Mesothelial cell of epicardium (in vitro differentiated cells): ENCODE measurements at regions not wholly inside any gene's neighbourhood (a gene's known extent, or its start where the extent isn't known, plus 50 kb on each side); places are given as distances from the start of the nearest gene placed in this dataset.

Experiments
- DNase-seq, 2 experiments: peaks; one replicate each; pipeline ENCODE4 v3.0.0; 2021; ENCODE audit warnings: low spot score in 2 of 2; ENCODE audit not compliant: unreplicated experiment in 2 of 2
- H3K27ac Mint-ChIP-seq: 2 replicates; pipeline ENCODE4 v1.8.0; 2021; ENCODE audit warnings: mixed read lengths
- H3K27me3 Mint-ChIP-seq: 2 replicates; pipeline ENCODE4 v1.8.0; 2021; ENCODE audit warnings: low read depth, mixed read lengths
- H3K36me3 Mint-ChIP-seq: 2 replicates; pipeline ENCODE4 v1.8.0; 2021; ENCODE audit warnings: mixed read lengths
- H3K4me1 Mint-ChIP-seq: 2 replicates; pipeline ENCODE4 v1.8.0; 2021; ENCODE audit warnings: mixed read lengths
- H3K4me3 Mint-ChIP-seq: 2 replicates; pipeline ENCODE4 v1.8.0; 2021; ENCODE audit warnings: mild to moderate bottlenecking, moderate library complexity, mixed read lengths
- H3K9me3 Mint-ChIP-seq: 2 replicates; pipeline ENCODE4 v1.8.0; 2021; ENCODE audit warnings: mixed read lengths
- TF ChIP-seq, protein P1 (sequence below): fragments of 200-600 bp; sonication (generic); IDR thresholded peaks from one replicate; pipeline ENCODE4 v1.5.0; 2021; ENCODE audit warnings: antibody characterized with exemption; ENCODE audit not compliant: unreplicated experiment

GRCh38 chr20:52823303-52823702, 148.9 kb upstream of the TSHZ2 start:
- TF ChIP-seq, protein P1, sequence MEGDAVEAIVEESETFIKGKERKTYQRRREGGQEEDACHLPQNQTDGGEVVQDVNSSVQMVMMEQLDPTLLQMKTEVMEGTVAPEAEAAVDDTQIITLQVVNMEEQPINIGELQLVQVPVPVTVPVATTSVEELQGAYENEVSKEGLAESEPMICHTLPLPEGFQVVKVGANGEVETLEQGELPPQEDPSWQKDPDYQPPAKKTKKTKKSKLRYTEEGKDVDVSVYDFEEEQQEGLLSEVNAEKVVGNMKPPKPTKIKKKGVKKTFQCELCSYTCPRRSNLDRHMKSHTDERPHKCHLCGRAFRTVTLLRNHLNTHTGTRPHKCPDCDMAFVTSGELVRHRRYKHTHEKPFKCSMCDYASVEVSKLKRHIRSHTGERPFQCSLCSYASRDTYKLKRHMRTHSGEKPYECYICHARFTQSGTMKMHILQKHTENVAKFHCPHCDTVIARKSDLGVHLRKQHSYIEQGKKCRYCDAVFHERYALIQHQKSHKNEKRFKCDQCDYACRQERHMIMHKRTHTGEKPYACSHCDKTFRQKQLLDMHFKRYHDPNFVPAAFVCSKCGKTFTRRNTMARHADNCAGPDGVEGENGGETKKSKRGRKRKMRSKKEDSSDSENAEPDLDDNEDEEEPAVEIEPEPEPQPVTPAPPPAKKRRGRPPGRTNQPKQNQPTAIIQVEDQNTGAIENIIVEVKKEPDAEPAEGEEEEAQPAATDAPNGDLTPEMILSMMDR, result no peak
- no peak for DNase-seq
- no peaks in the 10 kb centered on the region for H3K36me3 Mint-ChIP-seq
- no peak overlapping the region for H3K4me3 Mint-ChIP-seq
- no peak overlapping the region for H3K27ac Mint-ChIP-seq
- no peaks in the 10 kb centered on the region for H3K4me1 Mint-ChIP-seq
- H3K9me3 Mint-ChIP-seq, result peaks cover 6% of the 10 kb centered on the region
- peaks cover 30% of the 10 kb centered on the region for H3K27me3 Mint-ChIP-seq

DNA sequence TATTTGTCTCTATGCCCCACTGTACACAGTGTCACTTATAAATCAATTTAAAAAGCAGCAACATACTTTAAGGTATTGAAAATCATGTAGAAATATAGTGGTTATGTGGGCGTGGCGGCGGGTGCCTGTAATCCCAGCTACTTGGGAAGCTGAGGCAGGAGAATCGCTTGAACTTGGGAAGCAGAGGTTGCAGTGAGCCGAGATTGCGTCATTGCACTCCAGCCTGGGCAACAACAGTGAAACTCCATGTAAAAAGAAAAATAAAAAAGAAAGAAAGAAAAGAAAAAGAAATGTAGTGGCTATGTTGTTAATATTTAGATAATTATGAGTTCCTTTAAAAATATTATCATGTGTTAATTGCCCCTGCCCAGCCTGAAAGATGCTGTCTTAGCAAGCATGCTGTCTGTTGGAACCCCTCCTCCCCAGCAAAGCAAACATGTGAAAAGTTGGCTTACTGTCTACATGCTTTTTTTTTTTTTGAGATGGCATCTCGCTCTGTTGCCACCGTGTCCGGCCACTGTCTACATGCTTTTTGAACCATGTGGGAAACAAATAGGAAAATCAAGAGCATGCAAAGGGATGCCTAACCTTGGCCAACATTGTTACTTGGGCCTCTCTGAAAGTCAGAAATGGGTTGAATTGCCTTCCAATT, 151.4 kb upstream of the TSHZ2 start:
- no peak for DNase-seq
- H3K27me3 Mint-ChIP-seq, result peaks cover 35% of the 10 kb centered on the region
- no peak overlapping the region for H3K4me3 Mint-ChIP-seq
- no peaks in the 10 kb centered on the region for H3K4me1 Mint-ChIP-seq
- TF ChIP-seq, protein P1, result no peak
- H3K9me3 Mint-ChIP-seq, result no peaks in the 10 kb centered on the region
- H3K36me3 Mint-ChIP-seq, result no peaks in the 10 kb centered on the region
- no peak overlapping the region for H3K27ac Mint-ChIP-seq

GRCh38 chr20:52818491-52818890, 153.7 kb upstream of the TSHZ2 start:
- no peak for DNase-seq
- Mint-ChIP-seq H3K9me3 (no peaks in the 10 kb centered on the region), H3K36me3 (no peaks in the 10 kb centered on the region), H3K4me3 (no peak overlapping the region), H3K27ac (no peak overlapping the region), H3K27me3 (peaks cover 36% of the 10 kb centered on the region), H3K4me1 (no peaks in the 10 kb centered on the region)
- TF ChIP-seq, protein P1, result no peak

DNA sequence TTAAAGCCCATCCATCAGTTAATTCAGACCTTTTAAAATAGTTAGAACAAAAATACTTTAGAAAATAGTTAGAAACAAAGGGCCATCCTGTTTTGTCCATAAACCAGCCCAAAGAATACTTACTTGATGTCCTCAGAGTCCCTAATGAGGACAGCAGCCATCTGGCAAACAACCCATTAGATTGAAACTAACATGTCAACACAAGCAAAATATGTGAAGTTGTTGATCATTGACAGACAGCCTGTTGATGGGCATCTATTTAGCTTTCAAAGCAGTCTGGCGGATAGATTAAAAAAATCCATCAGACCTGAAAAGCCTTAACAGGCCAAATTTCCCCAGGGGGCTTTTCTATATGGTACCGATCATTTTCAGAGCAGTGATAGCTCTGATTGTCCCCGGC, 154.2 kb upstream of the TSHZ2 start:
- no peak overlapping the region for H3K4me3 Mint-ChIP-seq
- no peaks in the 10 kb centered on the region for H3K4me1 Mint-ChIP-seq
- H3K36me3 Mint-ChIP-seq, result no peaks in the 10 kb centered on the region
- no peaks in the 10 kb centered on the region for H3K9me3 Mint-ChIP-seq
- no peak overlapping the region for H3K27ac Mint-ChIP-seq
- no peak for DNase-seq
- TF ChIP-seq, protein P1, result no peak
- H3K27me3 Mint-ChIP-seq, result peaks cover 34% of the 10 kb centered on the region

GRCh38 chr20:52817511-52817910, 154.6 kb upstream of the TSHZ2 start:
- no peak overlapping the region for H3K4me3 Mint-ChIP-seq
- peaks cover 29% of the 10 kb centered on the region for H3K27me3 Mint-ChIP-seq
- H3K27ac Mint-ChIP-seq, result no peak overlapping the region
- DNase-seq, result no peak
- TF ChIP-seq, protein P1, result no peak
- no peaks in the 10 kb centered on the region for H3K9me3 Mint-ChIP-seq
- no peaks in the 10 kb centered on the region for H3K36me3 Mint-ChIP-seq
- no peaks in the 10 kb centered on the region for H3K4me1 Mint-ChIP-seq

GRCh38 chr20:52814371-52814770, 157.8 kb upstream of the TSHZ2 start:
- no peak overlapping the region for H3K4me3 Mint-ChIP-seq
- DNase-seq, result no peak
- peaks cover 17% of the 10 kb centered on the region for H3K27me3 Mint-ChIP-seq
- no peaks in the 10 kb centered on the region for H3K36me3 Mint-ChIP-seq
- no peaks in the 10 kb centered on the region for H3K4me1 Mint-ChIP-seq
- no peak overlapping the region for H3K27ac Mint-ChIP-seq
- H3K9me3 Mint-ChIP-seq, result no peaks in the 10 kb centered on the region
- TF ChIP-seq, protein P1, result no peak
